GM23338 (cell line): ENCODE measurements at regions not wholly inside any gene's neighbourhood (a gene's known extent, or its start where the extent isn't known, plus 50 kb on each side); places are given as distances from the start of the nearest gene placed in this dataset.

Source experiments
- ATAC-seq: fragments of 200-7000 bp; cut with Tn5 transposase; 3 replicates; pipeline ENCODE4 v1.9.1; 2020
- DNase-seq: peaks from one replicate; pipeline ENCODE4 v3.0.0-alpha.2; 2015; ENCODE audit warnings: low spot score
- H2AFZ ChIP-seq: fragments of 200-600 bp; sonication (generic); 2 replicates; pipeline ENCODE4 v1.8.0; 2016; ENCODE audit warnings: antibody characterized with exemption, mild to moderate bottlenecking, moderate library complexity
- H3F3A ChIP-seq: fragments of 200-600 bp; sonication (generic); replicated peaks from 2 replicates; pipeline ENCODE4 v1.8.0; 2017; ENCODE audit warnings: antibody characterized with exemption, mixed run types, low read depth
- H3K27ac ChIP-seq: fragments of 200-600 bp; sonication (generic); 2 replicates; pipeline ENCODE4 v1.6.1; 2016; ENCODE audit warnings: low read depth
- H3K27me3 ChIP-seq: fragments of 200-600 bp; sonication (generic); 2 replicates; pipeline ENCODE4 v1.8.0; 2016; ENCODE audit warnings: mild to moderate bottlenecking, mixed run types, moderate library complexity; ENCODE audit not compliant: insufficient read depth
- H3K36me3 ChIP-seq: fragments of 200-600 bp; sonication (generic); 2 replicates; pipeline ENCODE4 v1.8.0; 2016; ENCODE audit warnings: mild to moderate bottlenecking; ENCODE audit not compliant: insufficient read depth
- H3K4me1 ChIP-seq: fragments of 200-600 bp; sonication (generic); 2 replicates; pipeline ENCODE4 v1.8.0; 2016; ENCODE audit warnings: mild to moderate bottlenecking, moderate library complexity; ENCODE audit not compliant: insufficient read depth
- H3K4me2 ChIP-seq: fragments of 200-600 bp; sonication (generic); 2 replicates; pipeline ENCODE4 v1.7.1; 2017; ENCODE audit warnings: mixed run types
- H3K4me3 ChIP-seq: fragments of 200-600 bp; sonication (generic); 2 replicates; pipeline ENCODE4 v1.6.1; 2016; ENCODE audit warnings: mixed run types
- H3K79me2 ChIP-seq: fragments of 200-600 bp; sonication (generic); replicated peaks from 2 replicates; pipeline ENCODE4 v1.8.0; 2017; ENCODE audit warnings: mild to moderate bottlenecking; ENCODE audit not compliant: insufficient read depth
- H3K9me2 ChIP-seq: fragments of 200-600 bp; sonication (generic); 2 replicates; pipeline ENCODE4 v1.8.0; 2017; ENCODE audit not compliant: insufficient read depth
- H4K20me1 ChIP-seq: fragments of 200-600 bp; sonication (generic); replicated peaks from 2 replicates; pipeline ENCODE4 v1.8.0; 2017; ENCODE audit warnings: mild to moderate bottlenecking; ENCODE audit not compliant: insufficient read depth
- H3K27ac Mint-ChIP-seq: 2 replicates; pipeline ENCODE4 v1.8.0; 2020; ENCODE audit warnings: inconsistent platforms, mild to moderate bottlenecking, moderate library complexity, mixed read lengths
- H3K27me3 Mint-ChIP-seq: 3 replicates; pipeline ENCODE4 v1.8.0; 2022; ENCODE audit warnings: low read depth, mild to moderate bottlenecking, moderate library complexity, mixed read lengths, inconsistent platforms; ENCODE audit not compliant: insufficient read depth, poor library complexity
- H3K36me3 Mint-ChIP-seq: 3 replicates; pipeline ENCODE4 v1.8.0; 2021; ENCODE audit warnings: low read depth, mild to moderate bottlenecking, inconsistent platforms, moderate library complexity, mixed read lengths
- H3K4me1 Mint-ChIP-seq: 3 replicates; pipeline ENCODE4 v1.8.0; 2020; ENCODE audit warnings: mild to moderate bottlenecking, inconsistent platforms, mixed read lengths
- H3K4me3 Mint-ChIP-seq: 3 replicates; pipeline ENCODE4 v1.8.0; 2021; ENCODE audit warnings: moderate library complexity, mild to moderate bottlenecking, inconsistent platforms, mixed read lengths
- H3K9me3 Mint-ChIP-seq: 3 replicates; pipeline ENCODE4 v1.8.0; 2020; ENCODE audit warnings: moderate library complexity, mild to moderate bottlenecking, inconsistent platforms, mixed read lengths
- CREB1 ChIP-seq: fragments of 250-450 bp; sonication (Bioruptor Pico); IDR thresholded peaks from 2 replicates; pipeline ENCODE4 v1.5.0; 2020; ENCODE audit warnings: low read depth, mild to moderate bottlenecking, moderate library complexity
- CTCF ChIP-seq, 2 experiments: fragments of 200-600 bp in 1 of 2; sonication (generic) in 1 of 2; conservative IDR thresholded peaks; 2 replicates each; pipeline versions ENCODE4 v1.5.1 to v1.6.1; 2016 to 2017; ENCODE audit warnings: antibody characterized with exemption in 2 of 2, low read depth in 2 of 2, mild to moderate bottlenecking in 2 of 2, moderate library complexity in 1 of 2
- ETS1 ChIP-seq: IDR thresholded peaks from 2 replicates; pipeline ENCODE4 v1.6.1; 2016; ENCODE audit warnings: antibody characterized with exemption
- EZH2 ChIP-seq: fragments of 200-600 bp; sonication (generic); IDR thresholded peaks from one replicate; pipeline ENCODE4 v1.8.0; 2017; ENCODE audit warnings: antibody characterized with exemption, mild to moderate bottlenecking, low read depth; ENCODE audit not compliant: unreplicated experiment
- EZH2phosphoT487 ChIP-seq: fragments of 200-600 bp; sonication (generic); IDR thresholded peaks from one replicate; pipeline ENCODE4 v1.8.1; 2018; ENCODE audit warnings: antibody characterized with exemption; ENCODE audit not compliant: unreplicated experiment
- JUNB ChIP-seq: IDR thresholded peaks from one replicate; pipeline ENCODE4 v1.6.1; 2016; ENCODE audit warnings: antibody characterized with exemption; ENCODE audit not compliant: unreplicated experiment
- NANOG ChIP-seq: IDR thresholded peaks from 2 replicates; pipeline ENCODE4 v1.6.1; 2016; ENCODE audit warnings: antibody characterized with exemption, borderline replicate concordance
- REST ChIP-seq: IDR thresholded peaks from one replicate; pipeline ENCODE4 v1.6.1; 2018; ENCODE audit warnings: antibody characterized with exemption; ENCODE audit not compliant: unreplicated experiment
- STAT1 ChIP-seq: IDR thresholded peaks from one replicate; pipeline ENCODE4 v1.6.1; 2016; ENCODE audit warnings: antibody characterized with exemption; ENCODE audit not compliant: unreplicated experiment
- ZNF114 ChIP-seq: fragments of 250-450 bp; sonication (Bioruptor Pico); IDR thresholded peaks from 2 replicates; pipeline ENCODE4 v1.5.0; 2020; ENCODE audit warnings: mild to moderate bottlenecking, moderate library complexity
- ZNF331 ChIP-seq: fragments of 250-450 bp; sonication (Bioruptor Pico); IDR thresholded peaks from 2 replicates; pipeline ENCODE4 v1.5.0; 2020; ENCODE audit warnings: low read depth, mild to moderate bottlenecking, moderate library complexity

- TF ChIP-seq ETS1: no peak
These were observed 870.1 kb downstream of the CDH11 start (continued) for GRCh38 chr16:64251742-64252141.

GRCh38 chr16:64250866-64251265, 871.0 kb downstream of the CDH11 start:
- no peak overlapping the region for H3K4me3 ChIP-seq
- H3K27me3 ChIP-seq: no peaks in the 10 kb centered on the region
- H3K36me3 Mint-ChIP-seq: no peaks in the 10 kb centered on the region
- H3K4me2 ChIP-seq: no peak overlapping the region
- DNase-seq: no peak
- H3K27ac Mint-ChIP-seq: no peak overlapping the region
- H3K27ac ChIP-seq: no peak overlapping the region
- no peaks in the 10 kb centered on the region for H3K4me1 Mint-ChIP-seq
- no peaks in the 10 kb centered on the region for H3K9me2 ChIP-seq
- H3K9me3 Mint-ChIP-seq: no peaks in the 10 kb centered on the region
- H3K36me3 ChIP-seq: no peaks in the 10 kb centered on the region
- no peak for TF ChIP-seq CREB1 (CRISPR knock-in tag)
- no peaks in the 10 kb centered on the region for H3K4me1 ChIP-seq
- H3F3A ChIP-seq: no peaks in the 10 kb centered on the region
- H4K20me1 ChIP-seq: no peaks in the 10 kb centered on the region
- no peak overlapping the region for H2AFZ ChIP-seq
- no peak overlapping the region for H3K4me3 Mint-ChIP-seq
- H3K79me2 ChIP-seq: no peaks in the 10 kb centered on the region
- ATAC-seq: no peak
- H3K27me3 Mint-ChIP-seq: no peaks in the 10 kb centered on the region

GRCh38 chr16:64242492-64242891, 879.4 kb downstream of the CDH11 start:
- Histone ChIP-seq H3K79me2 (no peaks in the 10 kb centered on the region), H3F3A (no peaks in the 10 kb centered on the region), H3K4me2 (no peak overlapping the region), H3K4me3 (no peak overlapping the region), H3K9me2 (peaks cover 3% of the 10 kb centered on the region; the same call in 1 of the 2 replicates), H3K27me3 (no peaks in the 10 kb centered on the region), H4K20me1 (no peaks in the 10 kb centered on the region), H2AFZ (no peak overlapping the region), H3K36me3 (no peaks in the 10 kb centered on the region), H3K4me1 (no peaks in the 10 kb centered on the region), H3K27ac (no peak overlapping the region)
- DNase-seq (no peak), ATAC-seq (no peak)
- Mint-ChIP-seq H3K36me3 (peaks cover 2% of the 10 kb centered on the region; the same call in 2 of the 3 replicates), H3K9me3 (peaks cover 3% of the 10 kb centered on the region; the same call in 2 of the 3 replicates), H3K27me3 (no peaks in the 10 kb centered on the region), H3K4me1 (no peaks in the 10 kb centered on the region), H3K4me3 (no peak overlapping the region), H3K27ac (no peak overlapping the region)
- TF ChIP-seq STAT1 (no peak), CTCF (conservative IDR thresholded peaks at IDR 0.05; ENCODE audit: low read depth in 2 of 2) (no peak), ZNF331 (CRISPR knock-in tag) (no peak), NANOG (no peak), EZH2 (no peak), REST (no peak), EZH2phosphoT487 (no peak), ETS1 (no peak), CREB1 (CRISPR knock-in tag) (no peak), JUNB (no peak), ZNF114 (no peak)
